ENCODE measurements at regions not wholly inside any gene's neighbourhood (a gene's known extent, or its start where the extent isn't known, plus 50 kb on each side); places are given as distances from the start of the nearest gene placed in this dataset.

- TF ChIP-seq CTCF (optimal IDR thresholded peaks at IDR 0.05 in 1 of 3, IDR thresholded peaks at IDR 0.05 in 1 of 3, conservative IDR thresholded peaks at IDR 0.05 in 1 of 3; ENCODE audit: extremely low read depth in 1 of 3, insufficient read depth in 2 of 3, low read length in 3 of 3) = no peak
- TF ChIP-seq EZH2 (IDR thresholded peaks at IDR 0.05; ENCODE audit: low read length) = no peak
These were observed 506.9 kb downstream of the ELAVL2 start for GRCh38 chr9:23319092-23319491.
